HG03135 (cell line): ENCODE measurements at regions not wholly inside any gene's neighbourhood (a gene's known extent, or its start where the extent isn't known, plus 50 kb on each side); places are given as distances from the start of the nearest gene placed in this dataset.

Experiments used
- ATAC-seq: cut with Tn5 transposase; IDR thresholded peaks from one replicate; pipeline ENCODE4 v1.9.1; 2021; ENCODE audit warnings: mild to moderate bottlenecking, moderate library complexity; ENCODE audit not compliant: unreplicated experiment

- ATAC-seq: no peak
These were observed 83.3 kb upstream of the FOXN3 start for GRCh38 chr14:89500303-89500702.

- no peak for ATAC-seq
These were observed 81.8 kb upstream of the FOXN3 start for GRCh38 chr14:89498878-89499277.

GRCh38 chr14:89495718-89496117 is 78.7 kb upstream of the FOXN3 start:
- ATAC-seq: no peak

- peak; percentile 94 for ATAC-seq
These were observed 77.0 kb upstream of the FOXN3 start for GRCh38 chr14:89493877-89494634.

- no peak for ATAC-seq
These were observed 76.4 kb upstream of the FOXN3 start for GRCh38 chr14:89493406-89493805.

- no peak for ATAC-seq
These were observed 74.8 kb upstream of the FOXN3 start for GRCh38 chr14:89491711-89492381.

GRCh38 chr14:89490466-89490865 is 73.4 kb upstream of the FOXN3 start:
- ATAC-seq: no peak

- no peak for ATAC-seq
These were observed 72.9 kb upstream of the FOXN3 start for GRCh38 chr14:89489761-89490437.

GRCh38 chr14:89486961-89487360 is 69.9 kb upstream of the FOXN3 start:
- ATAC-seq: no peak

GRCh38 chr14:89486505-89486904 is 69.5 kb upstream of the FOXN3 start:
- no peak for ATAC-seq

- ATAC-seq: no peak
These were observed 68.2 kb upstream of the FOXN3 start for GRCh38 chr14:89485264-89485663.

GRCh38 chr14:89484051-89484844 is 67.2 kb upstream of the FOXN3 start:
- ATAC-seq: no peak

- ATAC-seq: no peak
These were observed 64.2 kb upstream of the FOXN3 start for GRCh38 chr14:89481196-89481595.

GRCh38 chr14:89480278-89480677 is 63.2 kb upstream of the FOXN3 start:
- no peak for ATAC-seq

- no peak for ATAC-seq
These were observed 62.8 kb upstream of the FOXN3 start for GRCh38 chr14:89479802-89480201.

GRCh38 chr14:89477391-89477790 is 60.4 kb upstream of the FOXN3 start:
- ATAC-seq: no peak

GRCh38 chr14:89476354-89476896 is 59.4 kb upstream of the FOXN3 start:
- no peak for ATAC-seq

- no peak for ATAC-seq
These were observed 57.4 kb upstream of the FOXN3 start for GRCh38 chr14:89474464-89474863.

GRCh38 chr14:89473989-89474388 is 57.0 kb upstream of the FOXN3 start:
- no peak for ATAC-seq

- ATAC-seq: no peak
These were observed 56.5 kb upstream of the FOXN3 start for GRCh38 chr14:89473569-89473968.

GRCh38 chr14:89470401-89470800 is 53.4 kb upstream of the FOXN3 start:
- ATAC-seq: no peak
